HL-60 (cell line): ENCODE measurements at regions not wholly inside any gene's neighbourhood (a gene's known extent, or its start where the extent isn't known, plus 50 kb on each side); places are given as distances from the start of the nearest gene placed in this dataset.

Experiments used
- CTCF ChIP-seq: IDR thresholded peaks from one replicate; pipeline ENCODE4 v1.5.1; 2011; ENCODE audit warnings: low read length, control low read depth, inconsistent platforms; ENCODE audit not compliant: insufficient read depth
- GABPA ChIP-seq: IDR thresholded peaks from 2 replicates; pipeline ENCODE4 v1.6.1; 2012; ENCODE audit warnings: low read depth
- POLR2AphosphoS5 ChIP-seq: IDR thresholded peaks from 2 replicates; pipeline ENCODE4 v1.6.1; 2012; ENCODE audit warnings: low read depth
- REST ChIP-seq: IDR thresholded peaks from 2 replicates; pipeline ENCODE4 v1.6.1; 2012; ENCODE audit warnings: low read depth; ENCODE audit not compliant: insufficient replicate concordance
- SPI1 ChIP-seq: IDR thresholded peaks from 2 replicates; pipeline ENCODE4 v1.6.1; 2012; ENCODE audit warnings: low read depth, mild to moderate bottlenecking, borderline replicate concordance

GRCh38 chr2:21361384-21361783 lies 237.6 kb downstream of the TDRD15 start:
- TF ChIP-seq CTCF (no peak), REST (no peak), POLR2AphosphoS5 (no peak), SPI1 (no peak), GABPA (no peak)
